HS-5 (cell line): ENCODE measurements at regions not wholly inside any gene's neighbourhood (a gene's known extent, or its start where the extent isn't known, plus 50 kb on each side); places are given as distances from the start of the nearest gene placed in this dataset.
"Not testable (repeated sequence)": the region's sequence is repeated elsewhere in the genome, so short reads cannot be mapped to it uniquely, and the experiment has no call there.

Source experiments
- DNase-seq: peaks from one replicate; pipeline ENCODE4 v3.0.0-alpha.2; 2012; ENCODE audit warnings: low read depth

- DNase-seq, result no peak
These were observed 111.9 kb upstream of the ERCC4 start for GRCh38 chr16:13808102-13808501.

- no peak for DNase-seq
These were observed 110.2 kb upstream of the ERCC4 start for GRCh38 chr16:13809765-13810164.

GRCh38 chr16:13811834-13812233 lies 108.1 kb upstream of the ERCC4 start:
- no peak for DNase-seq

- no peak for DNase-seq
These were observed 103.3 kb upstream of the ERCC4 start for GRCh38 chr16:13816701-13817100.

GRCh38 chr16:13823501-13823900 lies 96.5 kb upstream of the ERCC4 start:
- no peak for DNase-seq

- no peak for DNase-seq
These were observed 90.2 kb upstream of the ERCC4 start for GRCh38 chr16:13829697-13830299.

- no peak for DNase-seq
These were observed 86.4 kb upstream of the ERCC4 start for GRCh38 chr16:13833515-13833914.

- DNase-seq, result no peak
These were observed 84.6 kb upstream of the ERCC4 start for GRCh38 chr16:13835387-13835786.

GRCh38 chr16:13835935-13836730 lies 83.8 kb upstream of the ERCC4 start:
- no peak for DNase-seq

GRCh38 chr16:13838401-13839190 lies 81.4 kb upstream of the ERCC4 start:
- no peak for DNase-seq

- no peak for DNase-seq
These were observed 80.4 kb upstream of the ERCC4 start for GRCh38 chr16:13839577-13839976.

GRCh38 chr16:13845232-13845631 lies 74.7 kb upstream of the ERCC4 start:
- no peak for DNase-seq

- no peak for DNase-seq
These were observed 71.2 kb upstream of the ERCC4 start for GRCh38 chr16:13848795-13849194.

- not testable (repeated sequence) for DNase-seq
These were observed 69.8 kb upstream of the ERCC4 start for GRCh38 chr16:13850173-13850572.

- DNase-seq, result no peak
These were observed 67.1 kb upstream of the ERCC4 start for GRCh38 chr16:13852827-13853226.

GRCh38 chr16:13856398-13856797 lies 63.6 kb upstream of the ERCC4 start:
- no peak for DNase-seq

- DNase-seq, result no peak
These were observed 63.0 kb upstream of the ERCC4 start for GRCh38 chr16:13856811-13857511.

GRCh38 chr16:13858873-13859580 lies 60.9 kb upstream of the ERCC4 start:
- no peak for DNase-seq

GRCh38 chr16:13863075-13863765 lies 56.7 kb upstream of the ERCC4 start:
- DNase-seq, result no peak

- DNase-seq, result no peak
These were observed 55.3 kb upstream of the ERCC4 start for GRCh38 chr16:13864689-13865088.

- DNase-seq, result peak; percentile 23
These were observed 53.9 kb upstream of the ERCC4 start for GRCh38 chr16:13866073-13866472.
